ENCODE measurements at regions not wholly inside any gene's neighbourhood (a gene's known extent, or its start where the extent isn't known, plus 50 kb on each side); places are given as distances from the start of the nearest gene placed in this dataset.
A peak's percentile ranks its signal among the peaks of the same experiment; 100 is the strongest.
"Not testable (repeated sequence)": the region's sequence is repeated elsewhere in the genome, so short reads cannot be mapped to it uniquely, and the experiment has no call there.

GRCh38 chr3:135558150-135558783 is 407.3 kb upstream of the PPP2R3A start:
- no peak for DNase-seq

GRCh38 chr3:135558906-135559305 is 406.6 kb upstream of the PPP2R3A start:
- DNase-seq = no peak

- no peak for DNase-seq
Observed at GRCh38 chr3:135559802-135560201, 405.7 kb upstream of the PPP2R3A start.

DNA sequence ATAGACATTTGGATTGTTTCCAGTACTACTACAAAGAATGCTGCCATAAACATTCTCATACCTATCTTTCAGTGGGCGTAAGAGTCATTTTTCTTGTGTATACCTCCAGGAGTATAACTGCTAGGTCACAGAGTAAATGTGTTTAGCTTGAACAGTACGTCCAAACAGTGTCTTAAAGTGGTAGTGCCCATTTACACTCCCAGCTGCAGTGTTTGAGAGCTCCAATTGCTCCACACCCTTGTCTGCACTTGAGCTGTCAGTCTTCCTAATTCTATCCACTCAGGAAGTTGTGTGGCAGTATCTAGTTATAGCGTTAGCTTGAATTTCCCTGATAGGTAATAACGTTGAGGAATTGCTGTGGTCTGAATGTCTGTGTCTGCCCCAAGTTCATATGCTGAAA is 404.7 kb upstream of the PPP2R3A start:
- DNase-seq = no peak

DNA sequence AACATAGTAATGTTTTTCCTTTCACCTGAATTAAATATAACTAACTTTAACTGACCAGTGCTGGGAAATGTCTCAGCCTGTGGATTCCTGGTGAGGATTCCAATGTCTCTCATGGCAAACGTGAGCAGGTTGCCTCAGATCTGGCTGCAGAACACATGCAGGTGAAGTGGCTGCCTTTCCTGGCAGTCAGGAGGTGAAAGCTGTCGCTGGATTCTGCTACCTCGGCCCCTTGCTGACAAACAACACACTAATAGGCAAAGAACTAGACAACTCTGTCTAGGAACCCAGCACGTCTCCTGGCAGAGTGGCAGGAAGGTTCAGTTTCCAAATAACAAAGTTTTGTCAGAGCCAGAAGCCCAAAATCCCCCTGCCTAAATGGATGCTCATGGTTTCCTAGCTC is 400.8 kb upstream of the PPP2R3A start:
- DNase-seq = no peak

GRCh38 chr3:135565546-135565945 is 400.0 kb upstream of the PPP2R3A start:
- DNase-seq = peak in 1 of 2 donors; percentile 36

DNA sequence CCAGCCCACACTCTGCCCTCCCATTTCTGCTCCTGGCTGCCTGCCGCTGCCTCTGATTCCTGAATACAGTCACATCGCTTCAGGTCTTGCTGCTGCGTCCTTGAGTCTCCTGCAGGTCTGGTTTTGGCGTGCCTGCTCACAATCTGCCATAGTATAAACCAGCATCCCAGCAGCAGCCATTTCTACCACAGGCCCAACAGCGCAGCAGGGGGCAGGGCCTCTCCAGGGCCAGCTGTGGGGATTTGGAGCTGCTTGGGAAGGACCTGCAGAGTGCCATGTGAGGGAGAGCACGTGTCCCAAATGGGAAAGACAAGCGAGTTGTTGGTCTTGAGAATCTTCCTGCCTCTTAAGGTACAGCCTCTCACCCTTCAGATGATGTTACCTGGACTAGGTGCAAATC is 398.3 kb upstream of the PPP2R3A start:
- DNase-seq = no peak

- no peak for DNase-seq
Observed at GRCh38 chr3:135576751-135577150, 388.8 kb upstream of the PPP2R3A start.

DNA sequence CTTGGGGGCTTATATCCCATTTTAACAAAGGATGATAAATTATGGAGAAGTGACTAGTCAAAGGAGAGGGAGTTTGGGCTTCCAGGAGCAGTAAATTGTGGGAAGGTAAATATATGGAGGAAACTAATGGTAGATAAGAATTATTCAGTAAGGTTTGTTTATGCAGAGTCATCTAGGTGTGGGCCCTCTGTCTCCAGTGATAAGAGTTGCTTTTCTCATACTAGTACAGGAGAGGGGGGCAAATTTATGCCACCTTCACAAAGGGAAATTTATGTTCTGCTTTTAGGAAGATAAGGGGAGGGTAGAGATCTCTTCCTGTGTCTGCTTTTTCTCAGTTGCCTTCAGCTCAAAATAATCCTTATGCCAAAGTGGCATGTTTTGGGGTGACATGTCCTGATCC is 383.7 kb upstream of the PPP2R3A start:
- DNase-seq = no peak

GRCh38 chr3:135582800-135583199 is 382.7 kb upstream of the PPP2R3A start:
- DNase-seq = no peak

- DNase-seq = no peak
Observed at GRCh38 chr3:135596563-135596962, 369.0 kb upstream of the PPP2R3A start.

DNA sequence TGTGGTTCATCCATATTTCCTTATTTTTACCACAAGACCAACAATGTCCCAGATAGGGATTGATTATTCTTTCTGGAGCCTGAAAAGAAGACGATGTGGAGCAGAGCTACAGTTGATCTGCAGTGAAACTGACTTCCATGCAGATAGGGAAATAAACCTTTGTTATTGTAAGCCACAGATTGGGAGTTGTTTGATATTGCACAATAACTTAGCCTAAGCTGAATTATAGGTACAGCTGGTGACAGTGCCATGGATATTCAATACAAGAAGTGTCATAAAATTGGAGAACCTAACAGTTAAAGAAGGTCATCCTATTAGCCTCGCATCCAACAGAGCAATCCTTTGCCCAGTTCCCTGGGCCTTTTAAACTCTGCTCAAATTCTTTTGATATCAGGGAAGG is 367.7 kb upstream of the PPP2R3A start:
- no peak for DNase-seq

DNA sequence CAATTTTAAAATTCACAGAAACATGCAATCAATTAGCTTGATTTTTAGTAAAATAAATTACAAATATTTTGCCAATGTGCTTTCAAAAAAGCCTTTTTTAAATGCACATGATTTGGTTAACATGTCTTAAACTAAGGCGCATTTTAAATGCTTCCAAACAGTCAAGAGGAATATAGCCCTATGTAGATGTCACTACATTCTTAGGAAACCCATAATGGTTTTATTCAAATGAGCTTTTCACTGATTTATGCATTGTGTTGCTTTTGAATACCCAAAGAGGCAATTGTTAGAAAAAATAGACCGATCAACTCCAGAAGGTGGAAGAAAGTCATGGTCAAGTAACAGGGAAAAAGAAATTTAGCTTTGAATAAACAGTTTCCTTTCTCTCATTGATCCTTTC is 366.9 kb upstream of the PPP2R3A start:
- DNase-seq = no peak

DNA sequence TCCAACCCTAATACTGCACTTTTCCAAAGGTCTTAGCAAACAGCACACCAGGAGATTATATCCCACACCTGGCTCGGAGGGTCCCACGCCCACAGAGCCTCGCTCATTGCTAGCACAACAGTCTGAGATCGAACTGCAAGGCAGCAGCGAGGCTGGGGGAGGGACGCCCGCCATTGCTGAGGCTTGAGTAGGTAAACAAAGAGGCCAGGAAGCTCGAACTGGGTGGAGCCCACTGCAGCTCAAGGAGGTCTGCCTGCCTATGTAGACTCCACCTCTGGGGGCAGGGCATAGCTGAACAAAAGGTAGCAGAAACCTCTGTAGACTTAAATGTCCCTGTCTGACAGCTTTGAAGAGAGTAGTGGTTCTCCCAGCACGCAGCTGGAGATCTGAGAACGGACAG is 361.0 kb upstream of the PPP2R3A start:
- not testable (repeated sequence) for DNase-seq

- no peak for DNase-seq
Observed at GRCh38 chr3:135618123-135618522, 347.4 kb upstream of the PPP2R3A start.

DNA sequence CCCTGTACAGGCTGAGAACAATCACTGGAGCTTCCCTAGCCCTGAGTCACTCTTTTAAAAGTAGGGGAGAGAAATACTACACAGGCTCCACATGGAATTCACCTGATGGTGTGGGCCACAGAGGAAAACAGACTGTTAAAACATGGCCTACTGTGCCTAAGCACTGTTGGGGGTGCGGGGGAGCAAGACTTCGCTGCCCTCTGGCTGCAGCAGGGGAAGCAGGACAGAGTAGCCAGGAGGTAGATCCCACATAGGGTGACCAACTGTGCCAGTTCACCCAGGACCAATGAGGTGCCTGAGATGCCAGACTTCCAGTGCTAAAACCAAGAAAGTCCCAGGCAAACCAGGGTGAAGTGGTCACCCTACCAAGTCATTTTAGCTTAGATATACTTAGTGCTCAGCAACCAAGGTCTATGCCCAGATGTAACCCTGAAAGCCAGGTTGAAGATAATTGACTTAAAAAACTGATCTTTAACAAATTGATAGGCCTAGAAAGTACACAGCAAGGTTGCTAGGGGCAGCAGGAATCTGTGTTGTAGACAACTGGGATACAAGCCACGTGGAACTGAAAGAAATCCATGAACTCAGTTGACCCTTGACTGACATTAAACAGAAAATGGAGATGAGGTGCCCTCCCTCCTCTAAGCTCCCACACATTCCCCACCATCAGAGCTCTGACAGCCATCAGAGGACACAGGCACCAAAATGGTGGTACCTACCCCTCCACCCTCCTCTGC is 344.2 kb upstream of the PPP2R3A start:
- DNase-seq = no peak

- no peak for DNase-seq
Observed at GRCh38 chr3:135622215-135622614, 343.3 kb upstream of the PPP2R3A start.

- no peak for DNase-seq
Observed at GRCh38 chr3:135622656-135623055, 342.9 kb upstream of the PPP2R3A start.

DNA sequence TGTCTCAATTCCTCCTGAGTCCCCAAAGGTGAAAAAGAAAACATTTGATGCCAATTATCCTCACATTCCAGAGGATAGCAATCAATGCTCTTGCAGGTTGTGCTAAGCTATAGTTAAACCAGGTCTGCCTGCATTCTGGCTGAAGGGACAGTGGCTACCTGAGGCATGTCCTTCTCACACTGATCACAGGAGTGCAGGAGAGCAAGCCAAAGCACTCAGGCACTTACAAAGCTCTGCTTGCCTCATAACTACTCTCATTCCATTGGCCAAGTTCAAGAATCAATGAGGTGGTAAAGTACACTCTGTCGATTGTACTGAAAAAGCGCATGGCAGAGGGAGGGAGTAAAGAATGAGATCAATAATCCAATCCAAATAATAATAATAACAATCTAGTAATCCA is 342.0 kb upstream of the PPP2R3A start:
- DNase-seq = no peak

DNA sequence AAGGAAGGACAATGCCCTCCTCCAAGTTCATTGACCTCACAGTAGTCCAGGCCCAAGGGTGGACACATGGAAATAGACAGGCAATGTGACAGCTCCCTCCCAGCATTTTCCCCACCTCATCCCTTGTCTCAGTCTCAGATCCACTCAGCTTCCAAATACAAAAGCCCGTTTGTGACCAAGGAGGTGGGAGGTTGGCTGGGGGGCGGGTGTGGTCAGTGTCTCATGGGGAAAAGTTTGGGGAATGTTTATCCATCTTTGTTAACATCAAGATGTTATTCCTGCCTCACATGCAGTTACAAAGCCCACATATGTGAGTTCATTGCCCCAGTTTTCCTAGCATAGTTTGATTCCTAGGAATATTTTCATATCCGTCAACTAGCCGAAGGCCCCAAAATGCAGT is 338.5 kb upstream of the PPP2R3A start:
- DNase-seq = no peak

DNA sequence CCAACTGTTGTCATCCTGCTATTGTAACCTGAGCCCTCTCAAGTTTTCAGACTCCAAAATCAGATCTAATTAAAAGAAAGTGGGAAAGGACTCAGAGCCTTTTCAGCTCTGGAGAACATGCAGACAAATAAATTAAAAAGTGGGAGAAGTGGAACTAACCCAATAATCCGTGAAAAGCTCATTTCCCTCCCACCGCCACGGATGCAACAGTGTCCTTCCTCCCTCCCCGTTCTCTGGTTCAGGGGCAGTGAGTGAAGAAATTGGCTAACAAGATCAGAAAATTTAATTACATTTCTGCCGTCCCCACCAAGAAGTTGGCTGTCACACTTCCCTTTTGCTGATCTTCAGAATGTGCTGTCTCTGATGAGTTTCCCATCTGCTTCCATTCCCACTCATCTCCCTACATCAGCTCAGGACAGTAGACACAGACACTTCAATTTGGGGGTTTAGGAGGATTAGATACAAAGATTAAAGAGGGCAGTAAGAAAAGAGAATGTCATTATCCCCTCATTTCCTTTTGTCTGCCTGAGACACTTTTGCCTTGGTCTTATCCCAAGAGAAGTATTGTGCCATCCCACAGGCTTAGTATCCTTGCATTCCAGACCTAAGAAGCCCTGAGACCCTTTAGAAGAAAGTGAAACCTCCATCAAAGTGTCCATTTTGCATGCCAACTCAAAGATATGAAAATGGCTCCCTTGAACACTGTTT is 335.7 kb upstream of the PPP2R3A start:
- DNase-seq = no peak

DNA sequence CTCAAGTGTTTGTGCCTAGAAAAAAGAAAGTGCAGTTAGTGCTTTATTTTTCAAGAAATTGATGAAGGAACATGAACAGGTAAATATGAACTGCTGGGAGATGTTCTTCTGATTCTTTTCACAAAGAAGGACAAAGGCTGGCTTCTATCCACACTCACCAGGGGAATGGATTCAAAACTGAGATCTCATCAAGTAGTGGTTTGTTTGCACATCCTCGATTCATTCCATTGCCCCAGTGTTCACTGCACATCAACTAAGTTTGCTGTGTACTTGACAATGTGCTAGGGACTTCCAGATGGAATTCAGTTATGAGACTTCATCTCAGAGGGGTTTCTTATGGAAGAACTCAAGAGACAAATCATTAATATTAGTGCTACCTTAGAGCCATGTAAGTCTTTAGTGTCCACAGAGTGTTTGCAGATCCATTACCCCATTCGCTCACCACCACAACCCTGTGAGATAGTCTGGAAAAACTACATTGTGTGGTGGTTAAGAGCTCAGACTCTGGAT is 332.9 kb upstream of the PPP2R3A start:
- peak in 1 of 2 donors; percentile 66 for DNase-seq

DNA sequence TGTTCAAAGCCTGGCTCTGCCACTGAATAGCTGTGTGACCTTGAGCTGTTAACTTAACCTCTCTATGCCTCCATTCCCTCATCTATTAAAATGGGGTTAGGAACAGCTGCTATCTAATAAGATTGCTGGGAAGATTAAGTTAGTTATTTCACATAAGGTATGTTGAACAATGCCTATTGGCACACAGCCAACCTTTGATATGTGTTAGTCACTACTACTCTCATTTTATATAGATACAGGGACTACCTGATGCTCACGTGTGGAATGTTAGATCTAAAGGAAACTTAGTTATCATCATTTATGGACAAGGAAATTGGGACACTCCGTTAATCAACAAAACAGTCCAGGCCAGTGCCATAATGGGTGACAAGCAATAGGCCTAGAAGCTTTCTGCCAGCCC is 332.4 kb upstream of the PPP2R3A start:
- no peak for DNase-seq

Data from right lung (tissue), 2 donors.